ENCODE measurements at regions not wholly inside any gene's neighbourhood (a gene's known extent, or its start where the extent isn't known, plus 50 kb on each side); places are given as distances from the start of the nearest gene placed in this dataset.

DNA sequence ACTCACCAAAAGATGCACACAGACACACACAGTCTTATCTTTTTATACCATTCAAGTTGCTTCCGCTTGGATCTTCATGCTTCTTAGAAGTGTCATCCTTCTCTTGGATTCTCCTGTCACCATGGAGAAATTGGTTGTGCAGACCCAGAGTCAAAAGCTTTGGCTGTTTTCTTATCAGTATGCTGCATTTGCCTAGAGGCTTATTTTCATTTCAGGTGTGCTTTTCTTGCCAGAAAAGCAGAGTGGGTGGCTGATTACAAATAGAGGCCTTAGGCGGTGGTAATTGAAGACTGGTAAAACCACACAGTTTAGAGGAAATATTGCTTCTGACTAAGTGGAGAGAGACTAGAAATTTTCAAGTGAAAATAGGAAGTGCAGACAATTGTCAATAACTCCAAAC is 70.2 kb upstream of the TLE4 start:
- DNase-seq, result no peak
- no peaks in the 10 kb centered on the region for H3K27me3 ChIP-seq
- no peaks in the 10 kb centered on the region for H3K4me1 ChIP-seq
- TF ChIP-seq EP300 (IDR thresholded peaks at IDR 0.05) (no peak), POLR2AphosphoS5 (IDR thresholded peaks at IDR 0.05) (no peak), POLR2A (IDR thresholded peaks at IDR 0.05) (no peak)
- TF ChIP-seq, protein P1, sequence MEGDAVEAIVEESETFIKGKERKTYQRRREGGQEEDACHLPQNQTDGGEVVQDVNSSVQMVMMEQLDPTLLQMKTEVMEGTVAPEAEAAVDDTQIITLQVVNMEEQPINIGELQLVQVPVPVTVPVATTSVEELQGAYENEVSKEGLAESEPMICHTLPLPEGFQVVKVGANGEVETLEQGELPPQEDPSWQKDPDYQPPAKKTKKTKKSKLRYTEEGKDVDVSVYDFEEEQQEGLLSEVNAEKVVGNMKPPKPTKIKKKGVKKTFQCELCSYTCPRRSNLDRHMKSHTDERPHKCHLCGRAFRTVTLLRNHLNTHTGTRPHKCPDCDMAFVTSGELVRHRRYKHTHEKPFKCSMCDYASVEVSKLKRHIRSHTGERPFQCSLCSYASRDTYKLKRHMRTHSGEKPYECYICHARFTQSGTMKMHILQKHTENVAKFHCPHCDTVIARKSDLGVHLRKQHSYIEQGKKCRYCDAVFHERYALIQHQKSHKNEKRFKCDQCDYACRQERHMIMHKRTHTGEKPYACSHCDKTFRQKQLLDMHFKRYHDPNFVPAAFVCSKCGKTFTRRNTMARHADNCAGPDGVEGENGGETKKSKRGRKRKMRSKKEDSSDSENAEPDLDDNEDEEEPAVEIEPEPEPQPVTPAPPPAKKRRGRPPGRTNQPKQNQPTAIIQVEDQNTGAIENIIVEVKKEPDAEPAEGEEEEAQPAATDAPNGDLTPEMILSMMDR (IDR thresholded peaks at IDR 0.05), result no peak
- H3K4me3 ChIP-seq, result no peak overlapping the region
- H3K9me3 ChIP-seq, result no peaks in the 10 kb centered on the region
- intact Hi-C loops (cut with DNase I; ENCODE audit: low total_unique reads), result no loop called here
- H3K36me3 ChIP-seq, result no peaks in the 10 kb centered on the region
- WGBS, 5 donors, result 61 to 79% (median 63%) methylated on average over 2 of the region's 2 CpGs
- H3K27ac ChIP-seq, result no peak overlapping the region

DNA sequence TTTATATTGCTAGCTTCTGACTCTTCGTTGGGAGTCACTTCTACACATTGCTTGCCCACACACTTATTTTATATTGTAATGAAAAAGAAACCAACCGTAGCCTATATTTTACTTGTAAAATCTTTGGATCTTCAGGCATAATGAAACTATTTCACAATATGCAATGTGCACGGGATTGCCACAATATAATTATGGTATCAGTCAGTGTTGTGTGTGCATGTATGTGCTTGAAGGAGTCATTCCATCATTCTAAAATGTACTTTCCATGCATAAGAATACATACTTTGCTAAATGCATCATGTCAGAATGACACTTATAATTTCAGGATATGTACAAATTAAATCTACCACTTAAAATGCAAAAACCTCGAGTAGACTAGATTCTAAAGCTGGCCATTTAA is 64.0 kb upstream of the TLE4 start:
- no peaks in the 10 kb centered on the region for H3K27me3 ChIP-seq
- H3K27ac ChIP-seq, result no peak overlapping the region
- no peak overlapping the region for H3K4me3 ChIP-seq
- H3K36me3 ChIP-seq, result no peaks in the 10 kb centered on the region
- 81 to 91% (median 88%) methylated on average over 4 of the region's 4 CpGs for WGBS, 5 donors
- no peak for DNase-seq
- TF ChIP-seq POLR2A (IDR thresholded peaks at IDR 0.05), result no peak
- no peak for TF ChIP-seq EP300 (IDR thresholded peaks at IDR 0.05)
- TF ChIP-seq, protein P1 (IDR thresholded peaks at IDR 0.05), result no peak
- no peak for TF ChIP-seq POLR2AphosphoS5 (IDR thresholded peaks at IDR 0.05)
- H3K4me1 ChIP-seq, result no peaks in the 10 kb centered on the region
- H3K9me3 ChIP-seq, result no peaks in the 10 kb centered on the region
- intact Hi-C loops (cut with DNase I; ENCODE audit: low total_unique reads), result no loop called here

DNA sequence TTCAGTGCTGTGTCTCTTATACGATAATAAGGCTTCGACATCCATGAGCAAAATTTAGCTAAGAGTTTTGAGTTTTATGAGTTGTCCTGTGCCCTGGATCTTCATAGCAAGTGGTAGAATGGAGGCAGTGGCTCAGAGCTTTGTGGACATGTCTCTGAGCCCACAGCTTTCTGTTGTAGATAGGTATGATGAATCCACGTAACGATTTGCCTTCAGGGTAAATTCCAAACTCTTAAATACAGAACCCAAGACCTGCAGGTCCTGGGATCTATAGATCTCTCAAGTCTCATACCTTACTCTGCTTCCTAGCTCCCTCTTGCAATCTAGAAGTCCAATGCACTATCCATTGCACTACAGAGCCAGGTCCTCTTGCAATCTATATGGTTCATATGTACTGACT is 59.5 kb upstream of the TLE4 start:
- no peak overlapping the region for H3K27ac ChIP-seq
- 80 to 96% (median 95%) methylated on average over 4 of the region's 4 CpGs for WGBS, 5 donors
- no peak overlapping the region for H3K4me3 ChIP-seq
- H3K9me3 ChIP-seq, result no peaks in the 10 kb centered on the region
- H3K4me1 ChIP-seq, result no peaks in the 10 kb centered on the region
- H3K27me3 ChIP-seq, result no peaks in the 10 kb centered on the region
- DNase-seq, result no peak
- TF ChIP-seq EP300 (IDR thresholded peaks at IDR 0.05), result no peak
- TF ChIP-seq, protein P1 (IDR thresholded peaks at IDR 0.05), result no peak
- no peak for TF ChIP-seq POLR2A (IDR thresholded peaks at IDR 0.05)
- TF ChIP-seq POLR2AphosphoS5 (IDR thresholded peaks at IDR 0.05), result no peak
- H3K36me3 ChIP-seq, result no peaks in the 10 kb centered on the region
- intact Hi-C loops (cut with DNase I; ENCODE audit: low total_unique reads), result no loop called here

Measured in stomach (tissue), 8 donors.